Adrenal gland (tissue), 5 donors: ENCODE measurements at regions not wholly inside any gene's neighbourhood (a gene's known extent, or its start where the extent isn't known, plus 50 kb on each side); places are given as distances from the start of the nearest gene placed in this dataset.

Experiments
- CTCF ChIP-seq, 6 experiments: fragments of 450-650 bp in 4 of 6; fragments of 200-600 bp in 2 of 6; sonication (generic) in 1 of 6; IDR thresholded peaks; 1 replicate in 5 of 6; 2 replicates in 1 of 6; pipeline versions ENCODE4 v1.5.1 to v1.8.0; 2016 to 2021; ENCODE audit warnings: antibody characterized with exemption in 6 of 6, mild to moderate bottlenecking in 2 of 6, moderate library complexity in 1 of 6
- POLR2A ChIP-seq, 2 donors: fragments of 450-650 bp; IDR thresholded peaks; one replicate each; pipeline ENCODE4 v1.6.1; 2017; ENCODE audit warnings: antibody characterized with exemption in 2 of 2, mild to moderate bottlenecking in 2 of 2, moderate library complexity in 1 of 2
- donor health status: DM: no; HTN: no; CAD: no.

- TF ChIP-seq CTCF (IDR thresholded peaks at IDR 0.05) (no peak), POLR2A (IDR thresholded peaks at IDR 0.05) (no peak)
Observed at GRCh38 chr1:147466543-147466942, 74.8 kb upstream of the BCL9 start.
